OCI-LY1 (cell line): ENCODE measurements at regions not wholly inside any gene's neighbourhood (a gene's known extent, or its start where the extent isn't known, plus 50 kb on each side); places are given as distances from the start of the nearest gene placed in this dataset.

Experiments used
- EZH2 ChIP-seq: fragments of 200-600 bp; sonication (generic), shearing (Covaris generic); IDR thresholded peaks from 2 replicates; pipeline ENCODE4 v1.8.0; 2017; ENCODE audit warnings: borderline replicate concordance, mixed run types, mild to moderate bottlenecking, antibody characterized with exemption, low read length, moderate library complexity, mixed read lengths
- TF ChIP-seq, protein P1 (sequence below): fragments of 200-600 bp; sonication (generic), shearing (Covaris generic); IDR thresholded peaks from 2 replicates; pipeline ENCODE4 v1.5.1; 2017; ENCODE audit warnings: mild to moderate bottlenecking, antibody characterized with exemption, low read length, moderate library complexity, mixed read lengths

DNA sequence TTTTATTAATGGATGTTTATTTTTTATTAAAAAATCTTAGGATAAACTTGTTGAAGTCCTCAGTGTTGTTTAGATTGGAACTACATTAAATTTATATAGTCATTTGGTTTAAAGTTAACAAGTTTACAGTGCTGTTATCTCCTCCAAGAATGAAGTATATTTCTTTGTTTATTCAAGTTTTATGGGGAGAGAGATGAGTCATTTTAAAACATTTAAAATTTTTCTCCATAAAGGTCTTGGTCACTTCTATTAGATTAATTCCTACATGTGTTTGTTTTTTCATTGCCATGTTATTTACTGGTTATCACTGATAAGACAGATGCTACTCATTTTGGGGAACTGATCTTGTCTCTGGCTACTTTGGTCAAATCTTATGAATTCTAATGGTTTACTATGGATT, 429.6 kb downstream of the METTL15 start:
- TF ChIP-seq, protein P1, sequence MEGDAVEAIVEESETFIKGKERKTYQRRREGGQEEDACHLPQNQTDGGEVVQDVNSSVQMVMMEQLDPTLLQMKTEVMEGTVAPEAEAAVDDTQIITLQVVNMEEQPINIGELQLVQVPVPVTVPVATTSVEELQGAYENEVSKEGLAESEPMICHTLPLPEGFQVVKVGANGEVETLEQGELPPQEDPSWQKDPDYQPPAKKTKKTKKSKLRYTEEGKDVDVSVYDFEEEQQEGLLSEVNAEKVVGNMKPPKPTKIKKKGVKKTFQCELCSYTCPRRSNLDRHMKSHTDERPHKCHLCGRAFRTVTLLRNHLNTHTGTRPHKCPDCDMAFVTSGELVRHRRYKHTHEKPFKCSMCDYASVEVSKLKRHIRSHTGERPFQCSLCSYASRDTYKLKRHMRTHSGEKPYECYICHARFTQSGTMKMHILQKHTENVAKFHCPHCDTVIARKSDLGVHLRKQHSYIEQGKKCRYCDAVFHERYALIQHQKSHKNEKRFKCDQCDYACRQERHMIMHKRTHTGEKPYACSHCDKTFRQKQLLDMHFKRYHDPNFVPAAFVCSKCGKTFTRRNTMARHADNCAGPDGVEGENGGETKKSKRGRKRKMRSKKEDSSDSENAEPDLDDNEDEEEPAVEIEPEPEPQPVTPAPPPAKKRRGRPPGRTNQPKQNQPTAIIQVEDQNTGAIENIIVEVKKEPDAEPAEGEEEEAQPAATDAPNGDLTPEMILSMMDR = no peak
- no peak for TF ChIP-seq EZH2
